ENCODE measurements at regions not wholly inside any gene's neighbourhood (a gene's known extent, or its start where the extent isn't known, plus 50 kb on each side); places are given as distances from the start of the nearest gene placed in this dataset.
"Not testable (repeated sequence)": the region's sequence is repeated elsewhere in the genome, so short reads cannot be mapped to it uniquely, and the experiment has no call there.

DNA sequence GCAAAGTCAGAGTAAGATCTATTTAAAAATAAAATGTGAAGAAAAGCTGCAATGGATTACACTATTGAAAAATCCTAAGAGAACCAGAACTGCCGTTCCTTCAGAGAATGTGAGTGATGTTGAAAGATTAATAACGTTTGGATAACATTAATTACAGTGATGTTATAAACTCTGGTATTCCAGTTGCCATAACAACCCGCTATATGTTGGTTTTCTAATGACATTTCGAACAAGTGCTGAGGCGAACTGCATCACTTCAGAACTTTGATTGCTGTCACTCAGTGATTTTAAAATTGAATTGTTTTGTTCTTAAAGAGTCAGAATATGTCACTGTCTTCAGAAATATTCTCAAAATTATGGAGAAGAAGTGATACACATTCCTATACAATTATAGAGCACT lies 89.4 kb upstream of the KIF2A start:
- not testable (repeated sequence) for DNase-seq (ENCODE audit: low read depth in 2 of 2)

DNA sequence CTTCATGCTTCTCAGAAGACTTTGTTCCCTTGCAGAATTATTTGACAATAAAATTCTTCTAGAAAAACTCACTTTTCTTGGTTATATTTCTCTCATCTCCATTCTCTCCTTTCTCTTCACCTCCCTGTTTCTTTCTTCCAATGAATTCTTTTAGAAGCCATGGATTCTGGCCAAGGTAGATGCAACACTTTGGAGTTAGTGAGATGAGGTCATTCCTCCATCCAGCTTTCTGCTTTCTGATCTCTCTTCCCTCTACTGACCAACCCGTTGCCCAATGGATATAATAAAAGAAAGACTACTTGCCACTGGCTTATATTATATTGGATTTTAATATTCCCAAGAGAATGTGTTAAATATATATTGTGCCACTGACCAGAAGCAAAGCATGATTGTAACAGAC lies 88.9 kb upstream of the KIF2A start:
- DNase-seq (ENCODE audit: low read depth in 2 of 2) = not testable (repeated sequence)

DNA sequence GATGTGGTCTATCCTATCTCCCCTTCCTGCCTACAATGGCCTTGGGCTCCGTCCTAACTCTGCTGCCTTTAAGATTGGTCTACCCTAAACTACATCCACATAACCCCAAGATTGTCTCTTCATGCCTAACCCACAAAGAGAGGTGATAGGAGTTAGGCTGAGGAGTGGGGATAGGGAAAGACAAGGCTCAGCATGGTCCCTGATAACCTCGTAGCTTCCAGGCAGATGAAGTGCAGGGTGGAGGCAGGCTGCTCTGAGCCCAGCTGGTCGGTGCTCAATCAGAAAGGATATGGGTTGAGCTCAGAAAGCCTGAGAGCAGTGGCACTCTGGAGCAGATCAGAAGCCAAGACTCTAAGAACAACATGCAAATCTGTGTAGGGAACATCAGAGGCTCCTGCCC lies 87.1 kb upstream of the KIF2A start:
- not testable (repeated sequence) for DNase-seq (ENCODE audit: low read depth in 2 of 2)

- DNase-seq (ENCODE audit: low read depth in 2 of 2) = not testable (repeated sequence)
Measured at GRCh38 chr5:62221881-62222280, 84.1 kb upstream of the KIF2A start.

DNA sequence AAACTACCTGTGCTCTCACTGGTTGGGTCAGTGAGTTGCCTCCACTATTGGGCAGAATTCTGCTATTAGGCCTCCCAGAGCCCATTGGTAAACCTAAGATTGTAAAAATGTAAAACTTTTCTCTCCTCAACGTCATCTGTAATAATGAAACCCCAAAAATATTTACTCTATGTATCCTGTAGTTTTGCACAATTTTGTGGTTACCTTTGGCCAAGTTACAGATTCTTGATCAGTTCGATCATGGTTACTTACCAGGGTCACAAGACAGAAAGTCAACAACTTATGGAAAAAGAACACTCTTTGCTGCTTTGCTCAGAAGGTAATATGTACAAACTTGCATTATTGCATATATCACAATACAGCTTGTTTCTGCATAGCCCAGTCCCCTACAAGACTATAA lies 83.7 kb upstream of the KIF2A start:
- not testable (repeated sequence) for DNase-seq (ENCODE audit: low read depth in 2 of 2)

DNA sequence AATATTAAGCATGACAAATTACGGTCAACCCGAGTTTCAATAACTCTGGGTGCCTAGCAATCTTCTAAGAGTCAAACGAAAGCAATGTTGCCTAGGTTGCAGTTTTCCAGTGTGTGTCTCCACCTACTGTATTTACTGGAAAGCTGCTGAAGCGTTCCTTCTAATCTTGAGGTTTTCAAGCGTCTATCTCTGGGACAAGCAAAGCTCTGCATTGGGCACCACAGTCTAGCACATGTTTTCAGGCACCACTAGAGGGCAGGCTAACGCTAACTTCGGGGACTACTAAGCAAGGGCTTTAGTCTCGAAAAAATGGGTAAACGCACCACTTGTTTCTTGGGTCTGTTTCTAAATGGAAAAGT lies 82.7 kb upstream of the KIF2A start:
- DNase-seq (ENCODE audit: low read depth in 2 of 2) = peak; percentile 64 to 67

DNA sequence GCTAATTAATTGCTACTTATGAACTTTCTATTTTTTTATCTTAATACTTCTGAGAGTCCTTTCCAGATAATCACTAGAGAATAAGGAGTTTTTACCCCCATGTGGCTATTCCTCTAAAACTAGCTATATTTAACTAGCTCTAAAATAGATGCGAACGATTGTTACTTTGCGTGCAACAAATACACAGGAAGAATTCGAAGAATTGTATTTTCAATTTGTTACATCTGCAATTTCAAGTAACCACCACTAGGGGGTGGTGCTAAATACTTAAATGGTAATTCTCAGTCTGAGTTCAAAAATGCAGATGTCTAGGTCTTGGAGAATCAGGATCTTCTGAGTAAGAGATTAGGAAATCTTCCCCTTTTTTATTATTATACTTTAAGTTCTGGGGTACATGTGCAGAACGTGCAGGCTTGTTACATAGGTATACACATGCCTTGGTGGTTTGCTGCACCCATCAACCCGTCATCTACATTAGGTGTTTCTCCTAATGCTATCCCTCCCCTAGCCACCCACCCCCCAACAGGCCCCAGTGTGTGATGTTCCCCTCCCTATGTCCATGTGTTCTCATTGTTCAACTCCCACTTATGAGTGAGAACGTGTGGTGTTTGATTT lies 80.9 kb upstream of the KIF2A start:
- DNase-seq (ENCODE audit: low read depth in 2 of 2) = not testable (repeated sequence)

DNA sequence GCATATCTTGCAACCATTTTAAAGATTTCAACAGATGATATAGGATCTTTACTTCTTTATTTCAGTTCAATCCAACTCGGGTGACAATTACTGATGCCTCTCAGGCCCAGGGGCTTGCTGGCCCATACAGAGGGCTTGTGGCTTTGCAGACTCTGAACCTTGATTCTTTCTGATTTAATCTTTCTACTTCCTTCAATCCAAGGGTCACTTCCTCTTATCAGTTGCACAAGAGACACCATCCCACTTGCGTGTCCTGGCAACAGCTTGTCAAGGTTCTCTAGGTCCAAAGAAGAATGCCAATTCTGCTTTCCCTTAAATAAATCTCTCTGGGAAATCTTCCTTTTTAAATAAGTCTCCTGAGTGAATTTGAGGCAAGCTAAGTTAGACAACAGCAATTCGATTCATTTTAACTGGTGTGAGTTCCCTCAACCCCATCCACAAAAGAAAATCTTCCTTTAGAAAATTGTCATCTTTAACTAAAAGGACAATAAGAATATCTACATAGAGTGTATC lies 75.1 kb upstream of the KIF2A start:
- not testable (repeated sequence) for DNase-seq (ENCODE audit: low read depth in 2 of 2)

GRCh38 chr5:62231576-62231975 lies 74.4 kb upstream of the KIF2A start:
- DNase-seq (ENCODE audit: low read depth in 2 of 2) = no peak

DNA sequence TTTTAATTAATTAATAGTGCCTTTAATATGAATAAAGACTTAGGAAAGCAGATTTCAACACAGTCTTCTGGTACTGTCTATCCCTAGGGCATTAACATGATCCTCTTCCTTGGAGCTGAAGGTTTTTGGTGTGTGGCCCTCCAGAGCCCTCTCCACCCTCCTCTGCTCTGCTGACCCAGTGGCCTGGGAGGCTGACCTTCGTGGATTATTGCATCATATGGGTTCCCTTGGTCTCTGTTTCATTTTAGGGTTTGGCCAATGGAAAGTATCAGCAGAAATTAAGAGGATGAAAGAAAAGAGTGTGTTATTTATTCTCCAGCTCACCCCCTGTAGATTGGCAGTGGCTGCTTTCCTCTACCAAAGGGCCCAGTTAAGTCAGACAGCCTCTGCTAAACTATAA lies 73.8 kb upstream of the KIF2A start:
- not testable (repeated sequence) for DNase-seq (ENCODE audit: low read depth in 2 of 2)

GRCh38 chr5:62233083-62234046 lies 72.6 kb upstream of the KIF2A start:
- DNase-seq (ENCODE audit: low read depth in 2 of 2) = not testable (repeated sequence)

GRCh38 chr5:62236593-62236992 lies 69.4 kb upstream of the KIF2A start:
- DNase-seq (ENCODE audit: low read depth in 2 of 2) = peak; percentile 42 to 47

DNA sequence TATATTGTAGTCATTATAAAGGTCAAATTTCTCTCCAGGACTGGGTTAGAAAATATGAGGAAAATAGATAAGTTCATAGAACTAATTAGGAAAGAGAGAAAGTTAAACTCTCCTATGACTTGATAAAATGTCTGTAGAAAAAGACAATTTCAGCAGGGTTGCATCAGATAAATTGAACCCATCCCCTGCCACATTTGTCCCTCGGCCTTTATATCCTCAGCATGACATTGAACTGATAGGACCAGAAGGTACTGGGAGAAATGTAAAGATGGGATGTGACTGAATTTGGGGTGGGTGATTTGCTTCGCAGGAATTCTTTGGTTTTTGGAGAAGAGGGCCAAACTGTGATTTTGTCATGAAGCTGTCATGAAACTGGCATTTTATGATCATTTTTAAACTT lies 68.1 kb upstream of the KIF2A start:
- not testable (repeated sequence) for DNase-seq (ENCODE audit: low read depth in 2 of 2)

DNA sequence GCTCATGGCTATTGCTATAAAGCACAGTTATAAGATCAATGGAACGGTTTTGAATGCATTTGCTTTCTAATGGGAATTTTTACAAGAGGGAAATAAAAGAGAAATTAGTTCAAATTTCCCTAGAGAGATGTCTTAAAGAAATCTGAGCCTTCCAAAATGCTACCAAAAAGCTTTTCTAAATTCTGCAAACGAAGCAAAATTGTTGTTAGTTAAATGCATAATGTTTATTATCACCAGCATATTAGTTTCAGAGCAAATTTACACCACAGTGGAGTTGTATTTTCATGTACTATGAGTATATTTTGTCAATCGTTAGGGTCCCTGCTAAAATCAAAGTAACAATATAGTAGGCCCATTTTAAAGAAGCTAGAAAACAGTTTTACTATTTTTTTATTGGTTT lies 67.4 kb upstream of the KIF2A start:
- DNase-seq (ENCODE audit: low read depth in 2 of 2) = not testable (repeated sequence)

DNA sequence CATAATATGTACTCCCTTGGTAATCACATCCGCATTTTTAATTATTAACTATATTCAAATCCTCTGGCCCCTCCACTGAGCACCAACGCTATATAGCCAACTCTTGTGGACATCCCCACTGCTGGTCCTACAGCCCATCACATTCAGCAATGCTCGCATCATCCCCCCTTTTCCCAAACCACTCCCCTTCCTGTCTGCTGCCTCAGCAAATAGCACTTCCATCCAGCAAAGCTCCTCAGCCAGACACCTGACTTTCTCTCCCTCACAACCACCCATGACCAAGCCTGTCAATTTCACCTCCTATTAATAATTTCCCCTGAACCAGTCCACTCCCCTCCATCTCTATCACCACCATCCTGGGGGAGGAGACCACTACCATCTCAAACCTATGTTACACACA lies 65.5 kb upstream of the KIF2A start:
- DNase-seq (ENCODE audit: low read depth in 2 of 2) = not testable (repeated sequence)

DNA sequence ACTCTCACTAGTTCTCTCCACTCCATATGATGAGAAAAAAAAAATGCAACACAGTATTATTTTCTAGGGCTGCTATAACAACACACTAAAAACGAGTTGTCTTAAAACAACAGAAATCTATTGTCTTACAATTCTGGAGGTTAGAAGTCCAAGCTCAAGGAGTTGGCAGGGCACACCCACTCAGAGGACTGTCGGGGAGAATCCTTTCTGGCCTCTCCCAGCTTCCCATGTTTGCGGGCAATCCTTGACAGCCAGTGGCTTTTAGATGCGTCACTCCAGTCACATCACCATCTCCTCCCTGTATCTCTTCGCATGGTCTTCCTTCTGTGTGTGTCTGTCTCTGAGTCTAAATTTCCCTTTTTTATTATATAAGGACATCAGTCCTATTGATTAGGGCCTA lies 64.0 kb upstream of the KIF2A start:
- DNase-seq (ENCODE audit: low read depth in 2 of 2) = not testable (repeated sequence)

GRCh38 chr5:62243046-62243445 lies 63.0 kb upstream of the KIF2A start:
- not testable (repeated sequence) for DNase-seq (ENCODE audit: low read depth in 2 of 2)

DNA sequence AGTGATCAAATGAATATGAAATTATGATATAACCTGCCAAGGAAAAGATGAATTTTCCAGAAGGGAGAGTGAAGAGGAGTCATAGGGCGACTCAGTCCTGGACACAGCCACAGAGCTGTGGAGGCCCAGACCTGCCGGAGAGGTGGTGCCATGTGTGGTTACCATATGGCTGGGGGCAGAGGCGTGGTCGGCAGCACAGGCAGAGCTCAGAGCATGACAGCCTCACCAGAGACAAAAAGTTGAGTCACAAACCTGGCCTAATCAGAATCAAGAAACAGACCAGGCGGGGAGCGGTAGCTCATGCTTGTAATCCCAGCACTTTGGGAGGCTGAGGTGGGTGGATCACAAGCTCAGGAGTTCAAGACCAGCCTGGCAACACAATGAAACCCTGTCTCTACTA lies 57.8 kb upstream of the KIF2A start:
- peak; percentile 21 to 23 for DNase-seq (ENCODE audit: low read depth in 2 of 2)

GRCh38 chr5:62250085-62250484 lies 55.9 kb upstream of the KIF2A start:
- DNase-seq (ENCODE audit: low read depth in 2 of 2) = not testable (repeated sequence)

DNA sequence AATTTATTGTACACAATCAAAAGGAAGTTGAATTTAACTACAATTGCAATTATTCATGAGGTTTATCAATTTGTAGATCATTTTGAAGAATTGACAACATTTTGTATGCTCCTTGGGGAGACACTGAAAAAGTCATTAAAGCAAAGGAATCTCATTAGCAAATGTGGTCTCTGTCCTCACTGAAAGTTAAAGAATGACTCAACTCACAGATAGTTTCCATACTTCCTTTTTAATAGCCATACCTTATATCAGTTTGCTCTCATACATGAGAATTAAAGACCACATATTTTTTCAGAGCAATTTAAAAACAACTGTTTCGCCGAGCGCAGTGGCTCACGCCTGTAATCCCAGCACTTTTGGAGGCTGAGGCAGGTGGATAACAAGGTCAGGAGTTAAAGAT lies 55.1 kb upstream of the KIF2A start:
- DNase-seq (ENCODE audit: low read depth in 2 of 2) = not testable (repeated sequence)

- not testable (repeated sequence) for DNase-seq (ENCODE audit: low read depth in 2 of 2)
Measured at GRCh38 chr5:62252519-62252918, 53.5 kb upstream of the KIF2A start.

GRCh38 chr5:62255551-62255950 lies 50.5 kb upstream of the KIF2A start:
- DNase-seq (ENCODE audit: low read depth in 2 of 2) = not testable (repeated sequence)

All from stimulated activated CD4-positive, alpha-beta T cell treated with anti-CD3 and anti-CD28 coated beads, Interleukin-15, amount 100 ng/mL, for 48 hours (primary cell).